K562 (cell line): ENCODE measurements at regions not wholly inside any gene's neighbourhood (a gene's known extent, or its start where the extent isn't known, plus 50 kb on each side); places are given as distances from the start of the nearest gene placed in this dataset.

Experiments used
- ATAC-seq: fragments of 200-7000 bp; cut with Tn5 transposase; 3 replicates; pipeline ENCODE4 v1.9.1; 2020; ENCODE audit warnings: moderate library complexity
- BruUV-seq: library from RNA; stranded (reverse); fragments of 400-500 nt; replicated peaks from 2 replicates; lab custom pipeline; 2021; lab: Mats Ljungman, UMichigan
- CTCF ChIA-PET: fragments of 300-600 bp; formaldehyde crosslinking; extraction: SDS; loops from one replicate; lab custom pipeline; 2021; ENCODE audit warnings: low intra/inter-chr PET ratio; lab: Yijun Ruan, JAX
- POLR2A ChIA-PET: fragments of 300-600, 350-650 bp; sonication (Branson Sonifier 250); formaldehyde crosslinking; extraction: SDS; loops from one replicate; lab custom pipeline; 2021; ENCODE audit warnings: antibody characterized with exemption, inconsistent platforms; lab: Yijun Ruan, JAX
- DNase-seq, 4 experiments: peaks; one replicate each; pipeline versions ENCODE4 v3.0.0 to v3.0.0-alpha.2; 2011 to 2018; ENCODE audit warnings: low spot score in 3 of 4, mixed read lengths in 3 of 4; ENCODE audit errors: extremely low read depth in 1 of 4
- FAIRE-seq: peaks from 2 replicates; lab custom pipeline; 2011; peaks lifted over from hg19 to GRCh38; lab: Jason Lieb, UNC
- H2AFZ ChIP-seq: 2 replicates; pipeline ENCODE4 v1.6.0; 2011; ENCODE audit warnings: low read depth, low read length, control low read depth, inconsistent platforms
- H3K27ac ChIP-seq: fragments of 200-600 bp; 3 replicates; pipeline ENCODE4 v1.8.0; 2011; ENCODE audit warnings: low read depth, mild to moderate bottlenecking, control low read depth, inconsistent platforms, low read length, moderate library complexity, mixed read lengths; ENCODE audit errors: extremely low read depth
- H3K27me3 ChIP-seq, 2 experiments: fragments of 300-600 bp in 1 of 2; 2 replicates in 1 of 2; 3 replicates in 1 of 2; pipeline versions ENCODE4 v1.6.0 to v1.8.0; 2011; ENCODE audit warnings: inconsistent platforms in 2 of 2, low read length in 2 of 2, mild to moderate bottlenecking in 1 of 2, mixed read lengths in 1 of 2, moderate library complexity in 1 of 2; ENCODE audit not compliant: control insufficient read depth in 2 of 2, insufficient read depth in 2 of 2
- H3K36me3 ChIP-seq: fragments of 300-600 bp; 3 replicates; pipeline ENCODE4 v1.8.0; 2011; ENCODE audit warnings: mild to moderate bottlenecking, low read length, inconsistent platforms; ENCODE audit not compliant: control insufficient read depth, insufficient read depth
- H3K4me1 ChIP-seq, 2 experiments: fragments of 200-600 bp in 1 of 2; replicated peaks in 1 of 2; 2 replicates in 1 of 2; 3 replicates in 1 of 2; pipeline versions ENCODE4 v1.5.1 to v1.8.0; 2011; ENCODE audit warnings: inconsistent platforms in 2 of 2, low read length in 2 of 2, mild to moderate bottlenecking in 1 of 2, mixed read lengths in 1 of 2, moderate library complexity in 1 of 2; ENCODE audit not compliant: control insufficient read depth in 2 of 2, insufficient read depth in 2 of 2
- H3K4me2 ChIP-seq: 2 replicates; pipeline ENCODE4 v1.6.1; 2011; ENCODE audit warnings: low read length, control low read depth, inconsistent platforms, mixed read lengths; ENCODE audit not compliant: insufficient read depth
- H3K4me3 ChIP-seq: fragments of 200-600 bp; sonication (generic), shearing (Covaris generic); 2 replicates; pipeline ENCODE4 v1.5.1; 2016; ENCODE audit warnings: control low read depth, inconsistent platforms
- H3K79me2 ChIP-seq: fragments of 200-600 bp; 3 replicates; pipeline ENCODE4 v1.8.0; 2011; ENCODE audit warnings: low read length, inconsistent platforms; ENCODE audit not compliant: control insufficient read depth, insufficient read depth
- H3K9ac ChIP-seq, 2 experiments: 2 replicates each; pipeline versions ENCODE4 v1.6.0 to v1.6.1; 2011; ENCODE audit warnings: low read depth in 2 of 2, low read length in 2 of 2, control low read depth in 1 of 2, inconsistent platforms in 1 of 2, mild to moderate bottlenecking in 1 of 2, mixed read lengths in 1 of 2; ENCODE audit not compliant: insufficient read depth in 1 of 2
- H3K9me1 ChIP-seq: one replicate; pipeline ENCODE4 v1.6.0; 2011; ENCODE audit warnings: inconsistent platforms, mild to moderate bottlenecking, low read length, moderate library complexity; ENCODE audit not compliant: control insufficient read depth, insufficient read depth
- H3K9me3 ChIP-seq: replicated peaks from 2 replicates; pipeline ENCODE4 v1.5.1; 2011; ENCODE audit warnings: low read depth, low read length, inconsistent platforms; ENCODE audit not compliant: control insufficient read depth, insufficient read depth
- H4K20me1 ChIP-seq: replicated peaks from 2 replicates; pipeline ENCODE4 v1.6.1; 2011; ENCODE audit warnings: low read length, inconsistent platforms, mixed read lengths; ENCODE audit not compliant: control insufficient read depth, insufficient read depth
- ETV6 ChIP-seq, 3 experiments: fragments of 150-350 bp in 1 of 3; sonication (generic) in 1 of 3; formaldehyde crosslinking in 1 of 3; IDR thresholded peaks; 2 replicates each; pipeline versions ENCODE4 v1.6.1 to v1.8.0; 2014 to 2022; ENCODE audit warnings: borderline replicate concordance in 2 of 3, low read depth in 2 of 3, antibody characterized with exemption in 1 of 3, low read length in 1 of 3, mild to moderate bottlenecking in 1 of 3, missing genetic modification reagents in 1 of 3
- GTF2A2 ChIP-seq: IDR thresholded peaks from 2 replicates; pipeline ENCODE4 v1.6.1; 2016; ENCODE audit warnings: mild to moderate bottlenecking, missing genetic modification characterization, missing compliant biosample characterization
- GTF2F1 ChIP-seq: IDR thresholded peaks from 2 replicates; pipeline ENCODE4 v1.6.1; 2011; ENCODE audit warnings: low read depth, low read length, improper control_type of control experiment
- HIVEP1 ChIP-seq: fragments of 250-450 bp; sonication (Bioruptor Pico); IDR thresholded peaks from 2 replicates; pipeline ENCODE4 v1.4.0; 2020; ENCODE audit warnings: mild to moderate bottlenecking
- HMG20B ChIP-seq: fragments of 250-450 bp; sonication (Bioruptor Pico); IDR thresholded peaks from 2 replicates; pipeline ENCODE4 v1.5.0; 2021; ENCODE audit warnings: mild to moderate bottlenecking
- MAFF ChIP-seq: IDR thresholded peaks from 2 replicates; pipeline ENCODE4 v1.6.1; 2012; ENCODE audit warnings: low read length, improper control_type of control experiment
- NCOA2 ChIP-seq, 2 experiments: fragments of 450-650 bp; IDR thresholded peaks; 2 replicates each; pipeline ENCODE4 v1.6.1; 2018; ENCODE audit warnings: mild to moderate bottlenecking in 2 of 2, moderate library complexity in 1 of 2; ENCODE audit not compliant: partially characterized antibody in 2 of 2
- NR2F6 ChIP-seq: fragments of 450-650 bp; formaldehyde crosslinking; IDR thresholded peaks from 2 replicates; pipeline ENCODE4 v1.4.0; 2020; ENCODE audit warnings: mild to moderate bottlenecking
- POLR2G ChIP-seq: fragments of 200-400 bp; formaldehyde crosslinking; IDR thresholded peaks from 2 replicates; pipeline ENCODE4 v1.6.1; 2017; ENCODE audit warnings: low read depth, mild to moderate bottlenecking, antibody characterized with exemption, low read length, moderate library complexity
- STAT5B ChIP-seq: fragments of 250-450 bp; sonication (Bioruptor Pico); IDR thresholded peaks from 2 replicates; pipeline ENCODE4 v1.8.0; 2021; ENCODE audit warnings: mild to moderate bottlenecking, inconsistent platforms
- SUPT5H ChIP-seq: fragments of 450-650 bp; IDR thresholded peaks from 2 replicates; pipeline ENCODE4 v1.6.1; 2016
- TAF1 ChIP-seq: IDR thresholded peaks from 2 replicates; pipeline ENCODE4 v1.6.1; 2011; ENCODE audit warnings: mild to moderate bottlenecking, low read length, moderate library complexity; ENCODE audit not compliant: insufficient read depth, control insufficient read depth, severe bottlenecking; ENCODE audit errors: extremely low read depth
- TRIM25 ChIP-seq: fragments of 450-650 bp; IDR thresholded peaks from 2 replicates; pipeline ENCODE4 v1.7.0; 2016; ENCODE audit warnings: borderline replicate concordance
- ZNF124 ChIP-seq: sonication (generic); formaldehyde crosslinking; IDR thresholded peaks from 2 replicates; pipeline ENCODE4 v1.8.1; 2022; ENCODE audit warnings: missing genetic modification reagents
- ZNF280B ChIP-seq: fragments of 250-450 bp; sonication (Bioruptor Pico); IDR thresholded peaks from 2 replicates; pipeline ENCODE4 v1.5.1; 2021; ENCODE audit warnings: mild to moderate bottlenecking
- WGBS: fragments of 100-300 bp; shearing (Covaris generic); methylation state at CpG from one replicate; pipeline ENCODE4 v1.1.6; 2016; ENCODE audit warnings: low coverage, mixed read lengths; ENCODE audit not compliant: insufficient coverage; ENCODE audit errors: missing lambda C conversion rate; 5-methylcytosine and 5-hydroxymethylcytosine counted together
- in situ Hi-C: fragments of 300-500 bp; cut with MboI; formaldehyde crosslinking; loops from 4 replicates; pipeline ENCODE4 v1.15.0; 2018; ENCODE audit warnings: inconsistent platforms, mixed read lengths
- intact Hi-C: fragments of 100-400 bp; cut with micrococcal nuclease; formaldehyde crosslinking; loops from 2 replicates; pipeline ENCODE4 v1.14.2; 2022
- TF ChIP-seq, protein P1 (sequence below): sonication (generic); formaldehyde crosslinking; IDR thresholded peaks from 2 replicates; pipeline ENCODE4 v1.8.1; 2022; ENCODE audit warnings: missing genetic modification reagents

DNA sequence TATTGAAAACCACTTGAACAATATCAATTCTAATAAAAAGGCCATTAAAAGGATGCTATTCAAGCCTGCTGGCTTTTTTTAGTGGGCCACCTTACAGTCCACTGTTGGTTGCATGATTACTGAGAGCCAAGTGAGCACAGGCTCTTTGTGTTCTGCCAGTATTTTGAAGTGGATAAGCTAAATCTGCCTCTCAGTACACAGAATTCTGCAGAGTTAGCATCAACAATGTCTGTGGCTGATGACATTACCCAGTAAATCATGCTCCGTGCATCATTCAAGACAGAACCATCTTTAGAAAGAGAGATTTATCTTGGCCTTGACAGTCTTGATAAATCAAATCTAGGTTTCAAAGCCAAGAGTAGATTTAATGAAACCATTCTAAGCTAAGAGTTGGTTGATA is 119.0 kb upstream of the GNPDA2 start:
- Histone ChIP-seq H3K36me3 (no peaks in the 10 kb centered on the region), H3K9me1 (no peaks in the 10 kb centered on the region), H4K20me1 (no peaks in the 10 kb centered on the region), H3K4me1 (no peaks in the 10 kb centered on the region), H3K79me2 (no peaks in the 10 kb centered on the region), H3K27me3 (no peaks in the 10 kb centered on the region), H3K27ac (no peak overlapping the region), H3K9me3 (no peaks in the 10 kb centered on the region), H3K4me2 (no peak overlapping the region), H2AFZ (no peak overlapping the region), H3K4me3 (no peak overlapping the region), H3K9ac (no peak overlapping the region)
- 0% methylated on average over 1 of the region's 1 CpG for WGBS
- in situ Hi-C loops (no loop called here), intact Hi-C loops (no loop called here)
- ChIA-PET POLR2A (no interaction called here), CTCF (no interaction called here)
- DNase-seq (no peak), FAIRE-seq (no peak), ATAC-seq (no peak)
- BruUV-seq, result no TSS peak
- TF ChIP-seq, protein P1, sequence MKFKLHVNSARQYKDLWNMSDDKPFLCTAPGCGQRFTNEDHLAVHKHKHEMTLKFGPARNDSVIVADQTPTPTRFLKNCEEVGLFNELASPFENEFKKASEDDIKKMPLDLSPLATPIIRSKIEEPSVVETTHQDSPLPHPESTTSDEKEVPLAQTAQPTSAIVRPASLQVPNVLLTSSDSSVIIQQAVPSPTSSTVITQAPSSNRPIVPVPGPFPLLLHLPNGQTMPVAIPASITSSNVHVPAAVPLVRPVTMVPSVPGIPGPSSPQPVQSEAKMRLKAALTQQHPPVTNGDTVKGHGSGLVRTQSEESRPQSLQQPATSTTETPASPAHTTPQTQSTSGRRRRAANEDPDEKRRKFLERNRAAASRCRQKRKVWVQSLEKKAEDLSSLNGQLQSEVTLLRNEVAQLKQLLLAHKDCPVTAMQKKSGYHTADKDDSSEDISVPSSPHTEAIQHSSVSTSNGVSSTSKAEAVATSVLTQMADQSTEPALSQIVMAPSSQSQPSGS (CRISPR knock-in tag), result no peak
- TF ChIP-seq POLR2G, result no peak
- TF ChIP-seq GTF2F1, result no peak
- TF ChIP-seq NR2F6, result no peak
- no peak for TF ChIP-seq ZNF124 (CRISPR knock-in tag)
- no peak for TF ChIP-seq TRIM25
- TF ChIP-seq GTF2A2 (tag), result no peak
- TF ChIP-seq STAT5B (CRISPR knock-in tag), result no peak
- TF ChIP-seq ZNF280B (CRISPR knock-in tag), result no peak
- no peak for TF ChIP-seq HMG20B (CRISPR knock-in tag)
- TF ChIP-seq SUPT5H, result no peak
- TF ChIP-seq ETV6 (IDR thresholded peaks at IDR 0.05; ENCODE audit: borderline replicate concordance in 1 of 2, low read depth in 2 of 2, low read length in 1 of 2), result no peak
- TF ChIP-seq ETV6 (CRISPR knock-in tag; IDR thresholded peaks at IDR 0.05; ENCODE audit: borderline replicate concordance), result no peak
- no peak for TF ChIP-seq TAF1
- TF ChIP-seq MAFF, result no peak
- TF ChIP-seq HIVEP1 (CRISPR knock-in tag), result no peak
- TF ChIP-seq NCOA2 (IDR thresholded peaks at IDR 0.05; ENCODE audit: partially characterized antibody in 2 of 2), result no peak
